Pulmonary artery endothelial cell (primary cell): ENCODE measurements at regions not wholly inside any gene's neighbourhood (a gene's known extent, or its start where the extent isn't known, plus 50 kb on each side); places are given as distances from the start of the nearest gene placed in this dataset.

Source experiments
- DNase-seq: peaks from one replicate; pipeline ENCODE4 v3.0.0-alpha.2; 2011; ENCODE audit warnings: low read depth, low spot score

DNA sequence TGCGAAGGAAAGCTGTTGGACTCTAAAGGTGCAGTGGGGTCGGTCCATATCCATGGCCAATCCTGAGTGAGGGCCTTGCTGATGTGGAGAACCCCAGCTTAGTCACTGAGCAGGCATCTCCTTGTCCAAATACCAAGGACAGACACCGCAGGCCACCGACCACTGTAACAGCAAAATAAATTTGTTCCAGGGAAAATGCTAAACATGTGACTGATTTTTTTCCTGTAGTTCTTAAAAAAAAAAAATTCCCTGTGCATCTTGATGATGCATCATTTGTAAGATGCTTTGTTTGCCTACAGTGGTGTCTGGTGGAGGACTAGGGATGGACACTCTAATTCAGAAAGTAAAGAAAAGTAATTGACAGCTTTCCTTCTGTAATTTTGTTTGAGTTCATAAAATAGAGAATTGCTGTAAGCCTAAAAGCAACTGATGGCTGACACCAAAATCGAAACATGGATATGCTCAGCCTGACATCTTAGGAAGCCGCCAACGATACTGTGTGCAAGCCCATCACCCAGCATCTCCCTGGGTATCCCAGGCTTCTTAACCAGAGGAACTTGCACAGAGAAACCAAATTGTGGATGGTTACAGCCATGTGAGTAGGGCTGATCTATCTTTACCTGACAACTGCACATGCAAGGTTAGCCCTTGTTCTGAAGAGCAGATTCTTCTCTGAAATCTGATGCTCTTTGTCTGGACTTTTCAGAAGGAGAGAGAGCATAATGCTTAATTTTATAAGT, 188.6 kb downstream of the ARL4C start:
- DNase-seq: no peak

DNA sequence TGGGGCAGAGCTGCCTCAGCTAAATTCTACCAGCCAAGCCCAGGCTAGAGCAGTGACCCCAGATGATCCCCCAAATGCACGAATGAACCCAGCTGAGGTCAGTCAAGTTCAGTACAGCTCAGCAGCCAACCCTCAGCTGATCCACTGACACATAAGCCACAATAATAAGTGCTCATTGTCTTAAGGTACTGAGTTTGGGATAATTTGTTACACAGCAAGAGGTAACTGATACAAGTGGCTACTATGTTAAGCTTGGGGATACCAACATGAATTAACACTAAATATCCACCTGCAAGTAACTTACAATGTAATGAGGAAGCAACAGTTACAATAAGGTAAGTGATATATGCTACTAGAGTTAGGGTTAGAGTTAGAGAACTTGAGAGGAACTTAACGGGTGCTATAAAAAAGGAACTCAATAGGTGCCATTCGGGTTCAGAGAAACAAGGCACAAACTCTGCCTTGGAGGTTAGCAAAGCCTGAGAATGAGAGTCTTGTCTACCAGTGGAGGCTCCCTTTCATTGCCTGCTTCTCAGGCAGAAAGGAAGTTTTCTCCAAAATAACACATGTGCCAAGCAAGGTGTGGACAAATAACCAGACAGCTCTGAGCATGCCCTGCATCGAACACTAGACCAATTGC, 189.4 kb downstream of the ARL4C start:
- no peak for DNase-seq

DNA sequence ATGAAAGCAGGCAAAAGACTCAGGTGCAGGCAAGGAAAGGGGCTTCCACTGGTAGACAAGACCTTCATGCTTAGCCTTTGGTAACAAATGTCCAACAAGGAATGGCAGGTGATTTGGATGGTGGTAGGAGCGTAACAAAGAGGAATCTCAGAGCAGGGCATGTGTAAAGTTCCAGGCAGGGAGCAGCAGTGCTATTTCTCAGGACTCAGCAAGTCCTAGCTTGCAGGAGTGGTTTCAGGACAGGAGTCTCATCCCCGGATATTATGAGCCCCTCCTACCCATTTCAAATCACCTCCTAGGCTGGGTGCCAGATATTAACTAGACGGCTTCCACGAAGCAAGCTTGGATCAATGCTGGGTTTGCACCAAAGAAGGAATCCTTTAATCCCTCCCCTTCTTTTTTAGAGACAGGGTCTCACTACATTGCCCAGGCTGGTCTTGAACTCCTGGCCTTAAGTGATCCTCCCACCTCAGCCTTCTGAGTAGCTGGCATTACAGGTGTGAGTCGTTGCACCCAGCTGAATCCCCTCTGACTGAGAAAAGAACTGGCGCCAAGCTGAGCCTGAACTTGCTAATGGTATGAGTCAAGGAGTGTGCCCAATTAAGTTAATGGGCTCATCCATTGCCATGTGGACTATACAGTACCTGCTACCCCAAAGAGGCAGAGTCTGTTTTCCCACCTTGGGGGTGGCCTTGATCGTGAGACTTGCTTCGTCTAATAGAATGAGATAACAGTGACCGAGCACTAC, 190.3 kb downstream of the ARL4C start:
- no peak for DNase-seq

DNA sequence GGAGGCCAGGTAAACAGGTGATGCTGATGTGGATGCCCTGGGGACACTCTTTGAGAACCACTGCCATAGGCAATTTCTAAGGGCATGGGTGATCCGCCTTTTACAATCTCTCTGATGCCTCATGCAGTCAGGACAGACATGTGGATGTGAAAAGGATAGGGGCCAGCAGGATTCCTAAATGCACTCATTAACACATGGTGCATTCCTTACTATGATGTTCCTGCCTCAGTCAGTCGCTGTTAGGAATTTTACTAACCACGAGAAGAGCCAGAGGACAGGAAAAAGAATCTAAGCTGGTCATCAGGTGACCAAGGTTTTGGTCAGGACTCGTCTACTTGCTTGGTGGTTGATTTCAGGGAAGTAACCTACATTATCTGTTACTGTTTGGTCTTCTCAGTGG, 191.0 kb downstream of the ARL4C start:
- no peak for DNase-seq

DNA sequence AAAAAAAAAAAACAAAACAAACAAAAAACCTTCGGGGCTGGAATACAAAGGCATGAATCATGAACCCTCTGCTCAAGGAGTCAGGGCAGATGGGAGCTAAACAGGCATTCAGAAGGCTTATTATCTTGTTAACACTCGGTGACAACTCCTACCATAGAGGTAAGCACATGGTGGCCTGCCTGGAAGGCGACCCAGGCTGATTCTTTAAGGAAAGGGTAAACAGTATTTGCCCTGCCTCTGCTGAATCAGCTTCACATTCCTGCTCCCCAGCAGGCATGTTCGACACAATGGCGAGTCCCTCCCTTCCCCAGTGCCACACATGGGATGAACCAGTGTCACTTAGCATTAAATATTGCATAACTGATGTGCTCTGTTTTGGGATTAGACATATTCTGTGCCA, 191.9 kb downstream of the ARL4C start:
- DNase-seq: no peak

DNA sequence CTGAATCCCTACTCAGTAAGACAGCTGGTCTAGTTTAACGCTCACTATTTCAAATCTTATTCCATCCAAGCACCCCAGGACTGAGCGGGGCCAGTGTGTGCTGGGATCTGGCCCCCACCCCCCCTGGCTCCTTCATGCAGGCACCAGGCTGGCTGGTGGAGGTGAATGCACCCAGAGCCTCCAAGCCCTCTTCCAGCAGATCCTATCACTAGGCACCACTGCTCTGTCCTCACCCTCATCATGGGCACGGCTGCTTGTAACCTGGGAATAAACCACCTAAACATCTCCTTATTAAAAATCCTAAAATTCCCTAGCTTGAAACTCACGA, 194.3 kb downstream of the ARL4C start:
- no peak for DNase-seq

DNA sequence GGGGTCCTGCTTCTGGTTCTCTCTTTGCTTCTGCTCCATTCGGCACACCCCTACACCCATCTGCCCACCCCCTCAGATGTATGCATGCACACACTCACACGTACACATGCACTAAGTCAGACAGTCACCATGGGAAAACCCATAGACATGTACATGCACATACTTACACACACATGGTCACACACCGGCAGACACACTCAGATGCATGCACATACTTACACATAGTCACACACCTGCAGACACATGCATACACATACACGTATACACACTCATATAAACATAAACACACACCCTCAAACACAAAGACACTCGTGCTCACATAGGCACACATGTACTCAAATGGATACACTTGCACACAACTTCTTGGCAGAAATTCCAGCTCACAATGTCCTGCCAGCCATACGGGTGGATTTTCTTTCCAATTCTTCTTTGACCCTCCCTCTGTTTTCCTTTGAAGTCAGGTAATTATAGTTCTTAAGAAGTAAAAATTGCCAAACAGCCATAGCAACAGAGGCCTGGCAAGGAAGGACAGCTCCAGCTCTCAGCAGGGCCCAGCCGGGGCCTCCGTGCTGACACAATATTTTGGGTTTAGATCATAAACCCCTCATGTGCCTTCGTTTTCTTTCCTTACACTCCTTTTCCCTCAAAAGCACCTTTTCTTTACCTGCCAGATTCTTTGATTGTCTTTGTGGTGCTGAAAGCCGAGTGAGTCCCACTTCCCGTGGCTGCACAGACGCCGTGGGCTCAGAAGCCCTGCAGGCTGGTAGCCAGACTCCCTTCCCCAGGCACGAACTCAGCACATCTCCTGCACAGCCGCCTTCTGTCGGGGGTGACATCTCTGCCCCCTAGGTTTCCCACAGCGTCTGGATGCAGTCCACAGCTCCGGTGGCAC, 195.7 kb downstream of the ARL4C start:
- no peak for DNase-seq

DNA sequence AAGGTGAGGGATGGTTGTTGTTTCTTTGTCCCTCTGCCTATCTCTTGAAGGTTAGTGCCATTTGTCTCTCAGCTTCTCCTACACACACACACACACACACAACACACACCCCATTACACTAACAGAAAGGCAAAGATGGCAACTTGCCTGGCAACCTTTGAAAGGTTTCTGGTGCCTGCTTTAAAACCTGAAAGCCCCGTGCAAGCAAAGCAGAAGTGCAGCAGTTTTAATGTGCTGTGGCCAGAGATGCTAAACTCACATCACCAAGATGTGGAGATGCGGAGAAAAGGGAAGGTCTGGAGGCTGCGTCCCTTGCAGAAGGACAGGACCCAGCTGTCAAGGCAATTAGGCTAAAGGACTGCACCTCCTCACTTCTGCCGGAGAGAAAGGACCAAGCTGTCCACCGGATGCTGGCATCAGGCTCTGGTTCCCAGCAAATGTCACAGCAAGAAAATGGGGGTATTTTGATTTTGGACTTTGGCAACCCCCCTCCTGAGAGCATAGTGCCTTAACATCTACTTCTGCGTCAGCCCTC, 196.4 kb downstream of the ARL4C start:
- no peak for DNase-seq

DNA sequence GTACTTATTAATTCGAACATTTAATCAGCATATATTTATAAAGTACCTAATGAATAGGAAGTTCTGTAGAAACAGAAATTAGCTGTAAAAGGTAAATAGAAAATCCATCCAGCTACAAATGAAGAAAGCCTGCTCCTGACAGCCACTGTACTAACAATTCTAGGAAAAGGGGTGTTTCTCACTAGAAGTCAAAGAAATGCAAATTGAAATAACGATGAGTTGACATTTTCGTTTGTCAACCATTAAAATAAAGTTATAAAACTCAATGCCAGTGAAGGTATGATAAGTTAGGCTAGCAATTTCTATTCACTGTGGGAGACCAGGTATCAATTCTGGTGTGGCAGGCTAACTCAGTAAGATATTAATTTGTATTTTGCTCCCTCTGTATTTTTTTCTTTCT, 198.0 kb downstream of the ARL4C start:
- no peak for DNase-seq

DNA sequence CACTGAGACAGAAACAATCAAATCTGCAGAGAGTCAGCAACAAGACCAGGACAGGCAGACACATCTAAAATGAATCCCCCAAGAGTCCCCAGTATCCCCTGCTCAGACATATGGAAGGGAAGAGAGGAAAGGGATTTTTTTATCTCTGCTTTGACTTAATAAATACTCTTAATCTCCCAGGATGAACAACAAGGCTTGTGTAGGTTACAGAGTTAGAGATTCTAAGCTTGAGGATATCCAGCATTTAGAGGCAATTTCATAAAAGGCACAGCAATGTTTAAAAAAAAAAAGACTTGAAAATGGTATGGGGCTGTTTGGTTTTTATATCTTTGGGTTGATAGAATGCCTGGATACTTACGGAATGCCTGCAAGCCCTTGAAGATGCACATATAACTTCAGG, 199.9 kb downstream of the ARL4C start:
- no peak for DNase-seq

DNA sequence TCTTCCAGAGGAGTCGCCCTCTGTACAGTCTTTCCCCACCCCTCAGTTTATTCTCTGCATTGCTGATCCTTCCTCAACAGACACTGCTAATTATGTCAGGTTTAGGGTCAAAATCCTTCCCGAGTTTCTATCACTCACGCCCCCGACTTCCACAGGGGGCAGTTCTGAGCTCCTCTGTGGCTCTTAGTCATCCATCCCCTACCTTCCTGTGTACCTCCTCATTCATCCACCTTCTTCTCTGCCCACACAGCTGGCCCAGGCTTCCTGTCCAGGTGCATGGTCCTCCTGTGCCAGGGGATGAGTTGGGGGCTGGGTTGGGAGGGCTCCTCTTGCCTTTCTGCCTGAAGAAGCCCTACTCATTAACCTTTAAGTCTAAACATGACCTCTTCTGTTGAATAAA, 202.9 kb downstream of the ARL4C start:
- no peak for DNase-seq

DNA sequence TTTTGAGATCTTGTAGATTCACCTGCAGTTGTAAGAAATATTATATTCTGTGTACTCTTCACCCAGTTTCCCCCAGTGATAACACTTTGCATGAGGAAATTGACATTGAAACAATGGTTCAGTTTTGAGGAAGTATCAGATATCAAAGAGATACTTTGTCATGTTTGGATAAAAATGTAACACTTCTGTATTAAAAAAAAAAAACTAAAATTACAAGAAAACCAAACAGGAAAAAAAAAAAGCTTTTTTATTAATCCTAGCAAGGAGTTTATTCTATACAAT, 204.0 kb downstream of the ARL4C start:
- no peak for DNase-seq

DNA sequence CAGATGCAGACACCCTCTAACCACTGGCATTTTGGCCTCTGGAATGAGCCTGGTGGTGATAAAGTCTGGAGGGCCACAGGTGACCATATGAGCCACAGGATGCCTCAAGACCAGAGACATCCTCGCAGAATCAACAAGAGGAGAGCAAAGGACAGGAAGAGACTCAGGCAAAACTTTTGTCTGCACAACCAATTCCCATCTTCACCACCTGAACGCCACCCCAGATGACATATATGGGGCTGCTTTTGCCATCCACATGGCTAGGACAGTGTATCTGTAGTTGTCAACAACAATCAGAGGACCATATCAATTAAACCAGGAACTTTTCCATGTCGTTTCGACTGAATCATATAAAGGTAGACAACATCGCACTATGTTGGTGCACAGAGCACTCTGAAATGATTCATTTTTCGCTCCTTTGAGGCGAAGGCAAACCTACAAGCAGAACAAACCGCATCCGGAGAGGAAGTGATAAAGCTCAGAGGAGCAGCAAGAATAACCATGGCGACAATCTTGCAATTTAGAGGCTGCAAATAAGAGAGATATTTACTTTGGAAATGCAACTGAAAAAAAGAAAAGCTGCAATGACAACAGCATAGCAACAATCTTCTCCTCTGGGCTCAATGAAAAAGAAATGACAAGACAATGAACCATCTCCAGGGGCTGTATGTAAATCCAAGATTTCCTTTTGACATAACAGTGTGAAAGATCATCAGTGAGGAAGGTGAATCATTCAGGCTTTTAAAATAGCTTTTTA, 204.5 kb downstream of the ARL4C start:
- peak; percentile 71 for DNase-seq

DNA sequence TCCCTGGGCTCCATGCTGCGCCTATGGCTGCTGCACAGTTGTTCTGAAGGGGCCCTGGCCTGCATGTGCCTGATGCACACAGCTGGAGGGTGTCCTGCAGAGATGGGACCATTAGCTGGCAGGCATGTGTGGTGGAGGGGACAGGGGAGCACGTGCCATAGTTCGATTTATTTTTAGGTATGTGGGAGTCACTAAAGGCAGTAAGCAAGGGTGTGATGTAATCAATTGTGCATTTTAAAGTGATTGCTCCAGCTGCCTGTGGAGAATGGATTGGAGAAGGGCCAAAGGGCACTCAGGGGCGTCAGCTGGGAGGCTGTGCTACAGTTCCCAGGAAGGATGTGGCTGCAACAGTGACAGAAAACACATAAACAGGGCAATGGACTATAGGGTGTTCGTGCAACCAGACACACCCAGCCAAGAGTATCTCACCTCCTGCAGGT, 205.1 kb downstream of the ARL4C start:
- peak; percentile 50 for DNase-seq

DNA sequence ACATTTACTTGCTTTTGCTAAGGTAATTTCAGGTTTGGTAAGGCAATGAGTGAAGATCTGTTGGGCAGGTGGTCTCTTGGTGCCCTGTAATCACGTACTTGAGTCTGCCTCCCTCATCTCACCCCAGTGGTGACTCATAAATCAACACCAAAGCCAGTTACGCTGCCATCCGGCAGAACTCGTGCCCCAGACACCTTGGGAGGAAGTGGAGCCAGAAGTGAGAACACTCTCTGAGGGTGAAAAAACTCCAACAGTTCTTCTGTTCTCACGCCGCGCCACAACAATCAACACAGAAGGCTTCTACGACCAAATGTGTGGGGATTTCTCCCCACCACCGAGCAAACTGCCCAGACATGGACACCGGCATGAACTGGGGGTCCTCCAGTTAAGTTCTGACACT, 206.2 kb downstream of the ARL4C start:
- DNase-seq: peak; percentile 39

DNA sequence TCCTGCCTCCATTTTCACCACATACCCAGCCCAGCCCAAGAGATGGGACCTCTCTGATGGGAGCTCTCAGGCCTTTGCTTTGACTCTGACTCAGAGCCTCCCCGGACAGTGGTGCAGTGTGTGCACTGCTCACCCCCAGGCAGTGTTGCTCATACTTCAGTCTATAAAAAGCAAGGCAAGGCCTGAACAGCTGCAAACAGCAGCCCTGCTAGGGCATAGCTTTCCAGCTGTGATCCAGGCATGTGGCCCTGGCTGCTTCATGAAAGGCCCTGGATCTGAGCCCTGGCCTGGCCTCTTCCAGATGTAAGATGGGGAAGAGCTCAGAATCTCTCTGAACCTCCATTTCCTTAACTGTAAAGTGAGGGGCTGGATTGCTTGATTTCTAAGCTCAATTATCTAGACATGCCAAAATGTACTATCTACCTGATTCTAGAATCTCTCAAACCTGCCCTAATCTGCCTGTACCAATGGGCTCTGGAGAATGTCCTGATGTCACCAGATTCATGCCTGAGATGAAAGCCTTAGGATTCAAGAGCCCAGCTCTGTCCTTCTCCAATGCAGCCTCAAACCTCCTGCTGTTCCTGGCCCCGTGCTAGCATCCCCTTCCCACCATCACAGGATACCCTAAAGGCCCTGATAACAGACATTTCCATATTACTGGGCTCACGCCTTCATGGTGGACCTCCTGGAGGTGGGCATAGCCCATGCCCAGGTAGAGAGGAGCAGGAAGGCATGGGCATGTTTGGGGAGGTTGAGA, 206.9 kb downstream of the ARL4C start:
- DNase-seq: no peak

DNA sequence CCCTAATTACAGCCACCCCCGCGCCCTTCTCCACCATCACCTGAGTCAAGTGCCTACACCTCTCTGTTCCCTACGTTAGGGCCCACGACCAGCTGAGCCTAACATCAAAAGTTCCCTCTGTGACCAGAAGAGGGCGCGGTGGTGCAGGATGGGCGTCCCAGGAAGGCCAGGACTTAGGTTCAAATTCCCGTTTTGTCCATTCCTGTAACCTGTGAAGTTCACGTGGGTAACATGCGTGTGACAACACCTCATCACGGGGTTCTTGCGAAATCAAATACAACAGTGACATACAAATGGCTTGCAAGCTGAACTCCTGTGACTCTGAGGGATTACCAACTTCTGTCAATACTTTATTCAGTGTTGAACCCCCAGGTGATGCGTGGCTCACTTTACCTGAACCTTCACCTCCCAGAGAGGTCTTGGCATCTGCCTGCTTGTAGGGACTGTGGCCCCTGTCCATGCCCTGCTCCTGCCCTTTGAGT, 207.9 kb downstream of the ARL4C start:
- no peak for DNase-seq

DNA sequence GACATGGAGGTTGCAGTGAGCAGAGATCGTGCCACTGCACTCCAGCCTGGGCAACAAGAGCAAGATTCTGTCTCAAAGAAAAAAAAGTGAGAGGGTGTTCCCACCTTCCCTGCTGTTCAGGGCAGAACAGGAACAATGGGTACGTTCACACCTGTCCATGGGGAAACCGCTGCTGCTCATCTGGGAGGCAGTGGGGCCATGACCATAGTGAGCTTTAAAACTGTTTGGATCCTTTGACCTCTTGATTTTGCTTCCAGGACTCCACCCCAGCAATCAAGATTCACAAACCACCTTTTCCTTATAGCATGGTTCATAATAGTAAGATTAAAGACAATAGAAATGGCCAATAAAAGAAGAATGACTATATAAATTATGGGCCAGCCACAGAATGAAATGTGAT, 209.2 kb downstream of the ARL4C start:
- no peak for DNase-seq

DNA sequence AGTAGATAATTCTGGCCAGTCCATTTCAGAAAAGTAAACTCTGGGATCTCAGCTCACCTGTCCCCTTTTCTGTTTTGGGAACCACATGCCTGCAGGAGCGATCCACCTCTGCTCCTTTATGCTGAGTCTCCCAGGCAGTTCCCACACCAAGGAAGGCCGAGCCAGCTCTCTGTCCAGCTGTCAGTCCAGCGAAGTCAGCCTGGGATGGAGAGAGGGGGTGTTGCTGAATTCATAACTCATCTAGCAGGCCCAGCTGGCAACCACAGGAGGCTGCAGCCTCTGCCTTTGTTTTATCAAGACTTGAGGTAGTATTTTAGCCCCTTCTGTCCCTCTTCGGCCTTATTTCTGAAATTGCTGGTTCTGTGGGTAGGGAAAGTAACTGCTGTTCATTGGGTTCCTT, 209.9 kb downstream of the ARL4C start:
- DNase-seq: no peak

DNA sequence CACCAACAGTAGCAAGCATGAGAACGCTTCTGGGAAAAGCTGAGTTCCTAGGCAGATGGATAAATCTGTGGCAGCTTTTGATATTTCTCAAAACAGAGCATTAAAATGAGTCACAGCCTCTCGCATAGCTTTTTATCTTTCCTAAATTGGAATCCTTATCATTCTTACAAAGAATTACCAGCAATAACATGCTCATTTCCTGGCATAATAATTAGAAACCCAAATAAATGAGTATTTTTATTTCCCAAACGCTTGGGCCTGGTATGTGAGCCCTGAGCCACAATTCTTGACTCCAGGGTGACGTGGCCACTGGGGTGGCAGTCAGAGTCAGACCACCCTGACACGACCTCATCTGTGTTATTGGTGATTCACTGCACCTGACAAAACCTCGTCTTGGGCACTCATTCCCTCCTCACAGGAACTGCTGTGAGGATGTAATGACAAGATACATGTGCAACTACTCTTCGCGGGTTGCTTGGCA, 210.7 kb downstream of the ARL4C start:
- DNase-seq: no peak
